BLaER1 (cell line): ENCODE measurements at regions not wholly inside any gene's neighbourhood (a gene's known extent, or its start where the extent isn't known, plus 50 kb on each side); places are given as distances from the start of the nearest gene placed in this dataset.

Experiments
- H3K27ac ChIP-seq: shearing (Covaris generic); formaldehyde crosslinking; 2 replicates; pipeline ENCODE4 v1.8.1; 2022
- H3K27me3 ChIP-seq: shearing (Covaris generic); formaldehyde crosslinking; 2 replicates; pipeline ENCODE4 v1.8.1; 2022
- H3K36me3 ChIP-seq: shearing (Covaris generic); formaldehyde crosslinking; 2 replicates; pipeline ENCODE4 v1.8.1; 2022
- H3K4me1 ChIP-seq: shearing (Covaris generic); formaldehyde crosslinking; 2 replicates; pipeline ENCODE4 v1.8.1; 2022
- H3K4me2 ChIP-seq: shearing (Covaris generic); formaldehyde crosslinking; 2 replicates; pipeline ENCODE4 v1.8.1; 2022
- H3K4me3 ChIP-seq: shearing (Covaris generic); formaldehyde crosslinking; 2 replicates; pipeline ENCODE4 v1.8.1; 2022
- H3K9ac ChIP-seq: shearing (Covaris generic); formaldehyde crosslinking; 2 replicates; pipeline ENCODE4 v1.8.1; 2022
- H3K9me3 ChIP-seq: shearing (Covaris generic); formaldehyde crosslinking; 2 replicates; pipeline ENCODE4 v1.8.1; 2022
- H4K20me1 ChIP-seq: shearing (Covaris generic); formaldehyde crosslinking; 2 replicates; pipeline ENCODE4 v1.8.1; 2022
- Cebpa-rat ChIP-seq: shearing (Covaris generic); IDR thresholded peaks from 2 replicates; pipeline ENCODE4 v1.8.1; 2022

- no peak for TF ChIP-seq Cebpa-rat
- Histone ChIP-seq H3K27me3 (no peaks in the 10 kb centered on the region), H4K20me1 (no peaks in the 10 kb centered on the region), H3K9ac (no peak overlapping the region), H3K4me3 (no peak overlapping the region), H3K4me2 (no peak overlapping the region), H3K27ac (no peak overlapping the region), H3K9me3 (no peaks in the 10 kb centered on the region), H3K4me1 (peaks cover 12% of the 10 kb centered on the region), H3K36me3 (no peaks in the 10 kb centered on the region)
Measured at GRCh38 chr15:47552978-47553608, 164.2 kb upstream of the SEMA6D start.

DNA sequence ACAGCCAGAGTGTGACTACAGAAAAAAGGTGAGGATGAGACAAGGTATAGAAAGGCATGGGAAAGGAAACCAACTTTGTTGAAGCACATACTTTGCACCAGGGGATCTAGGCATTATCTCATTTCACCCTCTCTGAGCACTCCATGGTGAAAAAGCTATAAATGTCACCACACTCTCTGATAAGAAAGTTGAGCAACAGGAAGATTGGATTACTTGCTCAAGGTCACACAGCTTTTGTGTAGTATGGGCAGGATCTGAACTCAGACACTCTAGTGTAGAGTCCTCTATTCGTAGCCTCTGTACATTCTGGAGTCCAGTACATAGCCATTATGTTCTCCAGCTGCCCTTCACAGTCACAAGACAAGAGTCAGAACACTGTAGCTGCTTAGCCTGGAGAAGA is 163.4 kb upstream of the SEMA6D start:
- no peak overlapping the region for H3K27ac ChIP-seq
- no peaks in the 10 kb centered on the region for H3K36me3 ChIP-seq
- H3K27me3 ChIP-seq: no peaks in the 10 kb centered on the region
- no peaks in the 10 kb centered on the region for H3K9me3 ChIP-seq
- H3K4me1 ChIP-seq: peaks cover 9% of the 10 kb centered on the region
- no peak overlapping the region for H3K9ac ChIP-seq
- H3K4me2 ChIP-seq: no peak overlapping the region
- TF ChIP-seq Cebpa-rat: no peak
- no peak overlapping the region for H3K4me3 ChIP-seq
- no peaks in the 10 kb centered on the region for H4K20me1 ChIP-seq

- Histone ChIP-seq H3K36me3 (no peaks in the 10 kb centered on the region), H3K27ac (no peak overlapping the region), H3K4me3 (no peak overlapping the region), H4K20me1 (no peaks in the 10 kb centered on the region), H3K27me3 (no peaks in the 10 kb centered on the region), H3K4me2 (no peak overlapping the region), H3K4me1 (no peaks in the 10 kb centered on the region), H3K9me3 (peaks cover 19% of the 10 kb centered on the region), H3K9ac (no peak overlapping the region)
- no peak for TF ChIP-seq Cebpa-rat
Measured at GRCh38 chr15:47561102-47561501, 156.2 kb upstream of the SEMA6D start.

- Histone ChIP-seq H3K9me3 (peaks cover 13% of the 10 kb centered on the region), H3K4me3 (no peak overlapping the region), H3K36me3 (no peaks in the 10 kb centered on the region), H3K27ac (no peak overlapping the region), H4K20me1 (no peaks in the 10 kb centered on the region), H3K4me2 (no peak overlapping the region), H3K4me1 (no peaks in the 10 kb centered on the region), H3K27me3 (no peaks in the 10 kb centered on the region), H3K9ac (no peak overlapping the region)
- TF ChIP-seq Cebpa-rat: no peak
Measured at GRCh38 chr15:47565949-47566348, 151.4 kb upstream of the SEMA6D start.

- Histone ChIP-seq H3K9ac (no peak overlapping the region), H3K4me2 (no peak overlapping the region), H4K20me1 (no peaks in the 10 kb centered on the region), H3K27ac (no peak overlapping the region), H3K4me3 (no peak overlapping the region), H3K4me1 (no peaks in the 10 kb centered on the region), H3K9me3 (peaks cover 10% of the 10 kb centered on the region; the same call in 1 of the 2 replicates), H3K36me3 (no peaks in the 10 kb centered on the region), H3K27me3 (no peaks in the 10 kb centered on the region)
- TF ChIP-seq Cebpa-rat: no peak
Measured at GRCh38 chr15:47566610-47567009, 150.7 kb upstream of the SEMA6D start.

GRCh38 chr15:47568030-47568429 is 149.3 kb upstream of the SEMA6D start:
- H4K20me1 ChIP-seq: no peaks in the 10 kb centered on the region
- no peaks in the 10 kb centered on the region for H3K27me3 ChIP-seq
- no peak for TF ChIP-seq Cebpa-rat
- H3K4me3 ChIP-seq: no peak overlapping the region
- H3K9me3 ChIP-seq: peaks cover 10% of the 10 kb centered on the region; the same call in 1 of the 2 replicates
- no peak overlapping the region for H3K27ac ChIP-seq
- no peak overlapping the region for H3K9ac ChIP-seq
- no peaks in the 10 kb centered on the region for H3K4me1 ChIP-seq
- no peak overlapping the region for H3K4me2 ChIP-seq
- no peaks in the 10 kb centered on the region for H3K36me3 ChIP-seq

GRCh38 chr15:47570044-47570443 is 147.3 kb upstream of the SEMA6D start:
- H3K36me3 ChIP-seq: no peaks in the 10 kb centered on the region

GRCh38 chr15:47570451-47570850 is 146.9 kb upstream of the SEMA6D start:
- Histone ChIP-seq H3K9ac (no peak overlapping the region), H3K27ac (no peak overlapping the region), H3K4me2 (no peak overlapping the region), H3K4me1 (no peaks in the 10 kb centered on the region), H3K4me3 (no peak overlapping the region), H3K36me3 (no peaks in the 10 kb centered on the region), H4K20me1 (no peaks in the 10 kb centered on the region), H3K9me3 (no peaks in the 10 kb centered on the region), H3K27me3 (no peaks in the 10 kb centered on the region)
- no peak for TF ChIP-seq Cebpa-rat

More at GRCh38 chr15:47570044-47570443, 147.3 kb upstream of the SEMA6D start:
- Histone ChIP-seq H4K20me1 (no peaks in the 10 kb centered on the region), H3K27me3 (no peaks in the 10 kb centered on the region), H3K4me3 (no peak overlapping the region), H3K4me2 (no peak overlapping the region), H3K9ac (no peak overlapping the region), H3K27ac (no peak overlapping the region), H3K4me1 (no peaks in the 10 kb centered on the region), H3K9me3 (peaks cover 4% of the 10 kb centered on the region; the same call in 1 of the 2 replicates)
- no peak for TF ChIP-seq Cebpa-rat

- Histone ChIP-seq H3K4me3 (no peak overlapping the region), H3K27ac (no peak overlapping the region), H4K20me1 (no peaks in the 10 kb centered on the region), H3K36me3 (no peaks in the 10 kb centered on the region), H3K4me2 (no peak overlapping the region), H3K9me3 (no peaks in the 10 kb centered on the region), H3K27me3 (no peaks in the 10 kb centered on the region), H3K4me1 (no peaks in the 10 kb centered on the region), H3K9ac (no peak overlapping the region)
- no peak for TF ChIP-seq Cebpa-rat
Measured at GRCh38 chr15:47570881-47571640, 146.2 kb upstream of the SEMA6D start.

DNA sequence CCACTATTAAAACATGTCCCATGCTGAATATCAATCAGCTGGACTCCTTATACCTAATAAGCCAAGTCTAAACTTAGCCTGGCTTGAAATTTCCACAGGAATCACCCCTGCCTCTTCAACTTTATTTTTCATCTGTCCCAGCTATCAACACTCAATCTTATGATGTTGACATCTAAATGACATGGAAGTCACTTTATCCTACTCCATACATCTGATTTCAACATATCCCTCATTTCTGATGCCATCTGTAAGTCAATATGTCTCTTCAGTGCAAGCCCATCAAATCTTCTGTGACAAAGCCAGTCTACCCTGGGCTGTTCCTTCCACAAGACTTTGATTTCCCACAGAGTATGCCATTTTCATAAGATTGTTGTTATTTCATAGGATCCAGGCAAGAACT is 143.6 kb upstream of the SEMA6D start:
- Histone ChIP-seq H3K36me3 (no peaks in the 10 kb centered on the region), H3K9me3 (no peaks in the 10 kb centered on the region), H3K4me3 (no peak overlapping the region), H3K9ac (no peak overlapping the region), H4K20me1 (no peaks in the 10 kb centered on the region), H3K27me3 (no peaks in the 10 kb centered on the region), H3K27ac (no peak overlapping the region), H3K4me1 (no peaks in the 10 kb centered on the region), H3K4me2 (no peak overlapping the region)
- no peak for TF ChIP-seq Cebpa-rat
